Stromal cell of bone marrow (primary cell): ENCODE measurements at regions not wholly inside any gene's neighbourhood (a gene's known extent, or its start where the extent isn't known, plus 50 kb on each side); places are given as distances from the start of the nearest gene placed in this dataset.
"Not testable (repeated sequence)": the region's sequence is repeated elsewhere in the genome, so short reads cannot be mapped to it uniquely, and the experiment has no call there.

Experiments used
- DNase-seq: peaks from one replicate; pipeline ENCODE4 v3.0.0-alpha.2; 2012; ENCODE audit warnings: low read depth

DNA sequence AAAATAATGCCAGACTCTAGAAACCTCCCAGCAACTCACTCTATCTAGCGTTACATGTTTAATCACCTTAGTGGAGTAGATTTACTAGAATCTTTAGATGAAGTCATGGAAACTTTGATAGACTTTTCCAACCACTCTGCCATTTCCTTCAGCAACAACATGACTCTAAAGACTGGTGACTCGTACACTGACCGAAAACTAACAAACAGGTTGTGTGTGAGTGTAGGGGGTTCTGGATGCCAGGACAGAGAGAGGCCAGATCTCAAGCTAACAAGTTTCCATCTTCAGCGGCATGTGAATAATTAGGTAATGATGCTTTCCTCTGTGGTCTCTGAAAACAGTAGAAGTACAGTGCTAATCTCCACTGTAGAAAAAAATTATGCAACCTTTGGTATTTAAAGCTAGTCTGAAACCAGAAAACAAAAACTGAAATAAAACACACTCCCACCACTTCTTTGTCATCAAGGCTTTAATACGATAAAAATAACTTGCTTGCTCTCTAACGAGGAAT lies 286.4 kb downstream of the PRDM5 start:
- peak; percentile 18 for DNase-seq

DNA sequence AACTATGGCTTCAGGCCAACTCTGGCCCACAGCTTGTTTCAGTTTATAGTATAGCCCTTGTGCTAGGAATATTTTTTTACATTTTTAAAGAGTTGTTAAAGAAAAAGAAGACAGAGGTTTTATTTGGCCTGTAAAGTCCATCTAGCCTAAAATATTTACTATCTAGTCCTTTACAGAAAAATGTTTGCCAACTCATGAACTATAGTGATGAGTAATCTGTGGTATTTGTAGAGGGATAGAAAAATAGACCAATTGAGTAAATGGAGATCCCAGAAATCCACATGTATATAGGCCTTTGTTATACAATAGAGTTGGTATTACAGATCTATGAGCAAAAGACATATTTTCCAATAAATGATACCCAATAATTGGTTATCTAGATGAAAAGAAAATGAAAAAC lies 288.7 kb downstream of the PRDM5 start:
- DNase-seq = no peak

DNA sequence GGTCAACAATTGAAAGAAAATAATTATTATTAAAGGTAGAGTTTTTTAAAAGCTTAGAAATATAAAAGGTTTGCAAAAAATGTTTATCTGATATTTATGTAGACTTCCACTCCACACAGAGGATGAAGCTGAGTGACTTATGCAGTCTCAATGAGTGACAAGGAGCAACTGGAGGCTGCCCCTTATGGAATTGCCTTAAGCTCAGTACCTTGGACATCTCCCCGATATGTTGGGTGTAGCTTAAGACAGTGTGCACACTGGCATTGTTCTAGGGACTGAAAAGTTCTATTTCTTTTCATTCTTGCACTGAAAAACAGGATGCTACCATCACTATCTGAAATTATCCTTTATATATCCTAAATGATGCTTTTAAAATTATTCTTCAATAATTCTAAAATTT lies 292.1 kb downstream of the PRDM5 start:
- no peak for DNase-seq

DNA sequence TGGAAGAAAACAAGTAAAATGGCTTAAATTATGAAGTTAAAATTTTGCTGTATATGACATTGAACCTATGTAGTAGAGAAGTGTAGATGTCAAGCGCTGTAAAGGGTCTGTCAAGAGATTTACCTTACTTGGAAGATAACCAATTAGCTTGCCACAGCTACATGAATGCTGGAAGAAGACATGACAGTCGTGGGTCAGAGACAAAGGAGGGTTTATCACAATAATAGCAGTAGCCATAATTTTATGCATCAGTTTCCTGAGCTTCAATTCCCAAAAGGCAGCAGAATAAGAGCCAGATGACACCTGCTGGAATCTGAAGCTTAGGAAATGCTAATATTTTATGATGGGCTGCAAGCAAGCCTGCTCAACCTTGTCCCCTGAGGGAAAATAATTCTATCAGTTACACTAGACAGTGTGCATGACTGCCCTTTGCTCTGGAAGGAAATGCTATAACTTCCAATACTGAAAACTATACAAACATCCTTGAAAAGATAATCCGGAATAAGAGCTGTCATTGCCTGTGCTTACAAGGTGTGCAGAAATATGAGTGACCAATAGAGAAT lies 292.9 kb downstream of the PRDM5 start:
- DNase-seq = no peak

DNA sequence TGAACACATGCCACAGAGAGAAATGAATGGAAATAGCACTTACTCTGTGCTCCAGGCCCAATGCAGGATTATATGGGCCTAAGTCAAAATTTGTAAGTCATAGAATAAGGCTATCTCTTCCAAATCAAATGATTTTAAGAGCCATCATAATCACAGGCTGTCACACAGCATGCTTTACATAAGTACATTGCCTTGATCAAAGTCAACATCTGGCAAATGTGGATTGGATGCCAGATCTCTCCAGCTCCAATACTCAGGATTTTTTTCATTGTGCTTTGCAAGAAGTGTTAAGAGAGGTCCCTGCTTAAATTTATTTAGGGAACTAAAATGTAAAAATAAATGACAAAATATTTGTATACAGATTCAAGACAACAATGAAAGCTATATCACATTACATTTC lies 299.9 kb downstream of the PRDM5 start:
- no peak for DNase-seq

DNA sequence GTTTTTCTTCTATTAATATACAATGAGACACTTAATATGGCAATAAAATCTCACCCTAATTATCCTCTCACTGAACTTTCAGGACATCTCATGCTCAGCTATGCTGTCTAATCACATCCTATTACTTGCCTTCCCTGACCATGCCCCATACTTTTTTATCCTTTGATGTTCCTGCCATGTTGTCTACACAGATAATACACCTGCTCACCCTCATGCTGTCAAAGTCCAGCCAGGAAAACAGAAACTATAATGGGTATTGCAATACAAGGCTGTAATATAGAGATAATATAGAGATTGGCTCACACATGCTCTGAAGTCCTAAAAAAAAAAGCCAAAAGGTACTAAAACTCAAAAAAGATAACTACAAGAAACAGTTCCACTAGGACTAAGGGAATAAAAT lies 305.4 kb downstream of the PRDM5 start:
- no peak for DNase-seq

DNA sequence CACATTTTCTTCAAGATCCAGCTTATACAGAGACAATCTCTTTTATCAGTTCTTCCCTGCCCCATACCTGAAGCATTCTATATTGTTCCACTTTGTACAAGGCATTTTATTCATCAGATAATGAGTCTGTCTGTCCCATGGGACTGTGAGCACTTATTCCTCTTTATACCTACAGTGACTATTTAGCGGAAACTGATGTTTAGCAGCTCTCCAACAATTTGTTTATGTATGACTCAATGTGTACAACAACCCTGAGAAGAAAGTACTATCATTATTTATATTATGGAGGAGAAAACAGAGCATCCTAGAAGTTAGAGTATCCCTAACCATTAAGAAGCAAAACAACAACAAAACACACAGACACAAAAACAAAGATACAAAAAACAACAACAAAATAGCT lies 306.5 kb downstream of the PRDM5 start:
- DNase-seq = no peak

DNA sequence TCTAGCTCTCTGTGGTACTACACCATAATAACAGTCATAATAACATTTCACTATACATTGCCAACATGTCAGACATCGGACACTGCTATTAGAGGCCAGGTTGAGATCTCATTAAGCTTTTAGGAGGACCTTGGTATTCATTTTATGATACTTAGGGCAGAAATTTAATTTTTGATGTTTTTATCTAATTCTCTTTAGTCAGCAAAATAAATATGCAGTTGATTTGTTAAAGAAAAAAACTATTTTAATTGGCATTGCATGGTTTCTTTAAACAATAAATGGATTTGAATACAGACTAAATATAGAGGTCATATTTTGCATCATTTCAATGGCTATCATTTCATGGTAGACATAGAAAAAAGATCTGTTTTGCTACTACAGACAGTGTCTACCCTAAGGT lies 308.7 kb downstream of the PRDM5 start:
- no peak for DNase-seq

DNA sequence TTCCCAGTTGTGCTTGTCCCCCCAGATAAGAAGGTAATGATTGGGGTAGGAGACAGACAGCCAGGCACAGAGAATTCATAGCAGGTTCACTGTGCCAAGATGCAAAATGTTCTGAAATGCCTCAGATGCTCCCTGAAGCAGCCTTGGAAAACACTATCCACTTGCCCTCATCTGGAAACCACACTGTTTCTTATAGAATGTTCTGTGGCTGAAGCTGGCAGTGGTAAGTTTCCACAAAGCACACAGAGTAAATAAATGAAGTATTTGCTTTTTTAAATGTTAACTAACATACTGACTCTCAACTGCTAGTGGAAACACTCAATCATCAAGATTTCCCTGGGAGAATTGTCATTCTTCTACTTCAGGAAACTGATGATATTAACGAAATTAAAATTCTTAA lies 311.4 kb downstream of the PRDM5 start:
- DNase-seq = peak; percentile 20

DNA sequence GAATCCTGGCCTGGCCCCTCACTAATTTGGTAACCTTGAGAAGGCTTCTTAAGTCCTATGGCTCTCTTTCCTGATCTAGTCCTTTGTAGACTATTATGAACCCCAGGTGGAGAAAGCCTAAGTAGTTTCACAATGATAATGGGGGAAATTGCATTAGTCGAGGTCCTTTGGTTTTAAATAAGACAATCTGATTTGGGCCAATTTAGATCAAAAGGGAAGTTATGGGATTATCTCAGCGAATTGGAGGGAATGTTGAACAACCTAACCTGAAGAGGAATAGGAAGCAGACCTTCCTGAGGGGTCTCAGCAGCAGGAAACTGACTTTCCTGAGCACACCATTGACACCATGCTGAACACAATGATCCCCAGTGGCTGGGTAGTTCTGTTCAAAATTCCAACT lies 331.5 kb downstream of the PRDM5 start:
- DNase-seq = no peak

DNA sequence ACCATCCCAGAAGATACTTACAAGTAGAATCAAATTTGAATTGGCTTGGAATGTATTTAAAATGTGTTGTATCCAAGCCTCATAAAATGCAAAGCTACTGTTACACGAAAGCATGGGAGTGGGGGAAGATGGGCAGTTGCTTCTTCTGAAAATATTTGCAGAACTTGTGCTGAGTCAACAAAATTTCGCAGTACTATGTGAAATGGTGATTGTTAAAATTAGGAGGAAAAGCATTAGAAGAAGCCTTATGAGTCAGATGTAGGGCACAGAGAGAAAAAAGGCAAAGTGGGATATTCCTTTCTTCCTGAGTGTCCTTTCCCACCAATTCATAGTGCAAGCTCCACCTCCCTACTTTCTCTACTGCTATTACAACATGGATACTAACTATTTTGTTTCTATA lies 332.7 kb downstream of the PRDM5 start:
- no peak for DNase-seq

DNA sequence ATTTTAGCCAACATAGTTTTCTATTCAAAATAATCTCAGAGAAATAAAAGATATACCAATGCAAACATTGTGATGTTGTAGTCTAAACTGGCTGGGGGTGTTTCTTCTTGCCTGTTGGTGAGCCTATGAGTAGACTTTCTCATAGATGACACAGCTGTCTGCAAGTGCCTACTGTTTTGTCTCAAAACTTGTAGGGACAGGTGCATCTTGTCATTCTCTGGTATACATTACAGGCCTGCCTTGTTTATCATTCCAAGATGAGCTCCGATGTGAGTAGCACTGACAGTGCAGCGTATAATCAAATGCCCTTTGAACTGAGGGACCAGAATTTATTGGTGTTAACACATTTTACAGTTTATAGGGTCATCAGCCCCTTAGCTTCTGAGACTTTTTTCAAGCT lies 353.8 kb downstream of the PRDM5 start:
- no peak for DNase-seq

DNA sequence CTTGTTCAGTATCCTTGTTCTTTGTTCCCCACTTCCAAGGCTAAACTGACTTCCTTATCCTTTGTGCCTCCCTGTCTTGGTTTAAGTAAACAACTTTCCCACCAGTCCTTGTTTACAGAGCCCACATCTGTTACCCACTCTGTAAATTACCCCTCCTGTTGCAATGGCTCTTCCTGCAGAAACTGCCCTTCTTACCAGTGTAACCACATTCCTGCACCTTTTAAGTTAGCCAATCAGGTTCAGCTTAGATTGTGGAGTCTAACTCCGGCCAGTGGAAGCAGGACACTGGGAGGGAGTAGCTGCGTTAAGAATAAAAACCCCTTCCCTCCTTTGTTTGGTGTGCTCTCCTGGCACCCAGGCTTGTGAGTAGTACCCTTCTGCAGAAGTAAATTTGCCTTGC lies 360.9 kb downstream of the PRDM5 start:
- DNase-seq = no peak

DNA sequence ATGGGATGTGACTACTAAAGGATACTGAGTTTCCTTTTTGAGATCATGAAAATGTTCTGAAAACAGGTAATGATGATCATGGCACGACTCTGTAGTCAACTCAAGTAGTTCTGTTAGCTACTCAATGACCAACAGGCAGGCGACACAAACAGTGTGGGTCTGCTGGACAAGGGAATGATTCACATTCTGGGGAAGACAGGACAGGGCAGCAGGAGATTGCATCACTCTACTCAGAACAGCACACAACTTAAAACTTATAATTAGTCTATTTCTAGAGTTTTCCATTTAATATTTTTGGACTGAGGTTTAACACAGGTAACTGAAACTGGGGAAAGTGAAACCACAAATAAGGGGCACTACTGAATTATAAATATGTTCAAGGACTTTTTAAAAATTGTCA lies 365.2 kb downstream of the PRDM5 start:
- DNase-seq = peak; percentile 21

DNA sequence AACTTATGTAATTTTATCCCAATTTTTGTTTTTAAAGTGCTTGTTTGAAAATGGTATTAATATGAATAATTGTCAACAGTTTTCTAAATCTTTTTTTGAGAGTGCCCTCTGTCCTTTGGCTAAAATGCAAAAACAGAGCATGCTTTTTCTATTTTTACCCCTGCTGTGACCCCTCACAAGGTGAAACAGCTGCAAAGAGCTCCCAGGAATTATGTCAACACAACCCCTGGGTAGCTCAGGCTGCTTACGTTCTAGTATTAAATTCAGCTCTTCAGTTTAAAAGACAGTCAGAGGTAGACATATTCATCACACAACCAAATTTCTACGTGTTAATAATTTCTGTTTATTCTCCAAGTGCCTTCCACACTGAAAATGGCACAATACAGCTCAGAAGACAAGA lies 367.5 kb downstream of the PRDM5 start:
- no peak for DNase-seq

DNA sequence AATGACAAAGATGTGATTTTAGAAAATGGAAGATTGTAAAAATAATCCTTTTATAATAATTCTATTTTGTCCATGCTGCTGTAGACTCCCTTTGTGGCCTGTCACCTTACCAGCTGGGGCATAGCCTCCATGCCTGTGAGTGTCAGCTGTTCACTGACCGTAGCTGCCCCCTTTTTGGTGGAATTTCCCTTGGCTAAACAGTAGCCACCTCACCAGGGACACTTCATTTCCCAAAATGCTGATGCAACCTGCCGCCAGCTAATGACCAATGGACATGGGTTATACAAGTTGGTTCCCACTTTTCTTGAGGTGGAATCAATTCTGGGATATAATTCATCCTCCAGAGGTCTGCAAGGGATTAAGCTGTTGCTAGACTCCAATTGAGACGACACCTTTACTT lies 368.4 kb downstream of the PRDM5 start:
- DNase-seq = no peak

DNA sequence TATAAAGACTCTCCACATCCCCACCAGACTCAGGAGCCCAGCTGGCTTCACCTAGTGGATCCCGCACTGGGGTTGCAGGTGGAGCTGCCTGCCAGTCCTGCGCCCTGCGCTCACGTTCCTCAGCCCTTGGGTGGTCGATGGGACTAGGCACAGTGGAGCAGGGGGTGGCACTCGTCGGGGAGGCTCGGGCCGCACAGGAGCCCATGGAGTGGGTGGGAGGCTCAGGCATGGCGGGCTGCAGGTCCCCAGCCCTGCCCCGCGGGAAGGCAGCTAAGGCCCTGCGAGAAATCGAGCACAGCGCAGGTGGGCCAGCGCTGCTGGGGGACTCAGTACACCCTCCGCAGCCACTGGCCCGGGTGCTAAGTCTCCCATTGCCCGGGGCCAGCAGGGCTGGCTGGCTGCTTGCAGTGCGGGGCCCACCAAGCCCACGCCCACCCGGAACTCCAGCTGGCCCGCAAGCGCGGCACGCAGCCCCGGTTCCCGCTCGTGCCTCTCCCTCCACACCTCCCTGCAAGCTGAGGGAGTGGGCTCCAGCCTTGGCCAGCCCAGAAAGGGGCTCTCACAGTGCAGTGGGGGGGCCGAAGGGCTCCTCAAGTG lies 371.8 kb downstream of the PRDM5 start:
- not testable (repeated sequence) for DNase-seq

DNA sequence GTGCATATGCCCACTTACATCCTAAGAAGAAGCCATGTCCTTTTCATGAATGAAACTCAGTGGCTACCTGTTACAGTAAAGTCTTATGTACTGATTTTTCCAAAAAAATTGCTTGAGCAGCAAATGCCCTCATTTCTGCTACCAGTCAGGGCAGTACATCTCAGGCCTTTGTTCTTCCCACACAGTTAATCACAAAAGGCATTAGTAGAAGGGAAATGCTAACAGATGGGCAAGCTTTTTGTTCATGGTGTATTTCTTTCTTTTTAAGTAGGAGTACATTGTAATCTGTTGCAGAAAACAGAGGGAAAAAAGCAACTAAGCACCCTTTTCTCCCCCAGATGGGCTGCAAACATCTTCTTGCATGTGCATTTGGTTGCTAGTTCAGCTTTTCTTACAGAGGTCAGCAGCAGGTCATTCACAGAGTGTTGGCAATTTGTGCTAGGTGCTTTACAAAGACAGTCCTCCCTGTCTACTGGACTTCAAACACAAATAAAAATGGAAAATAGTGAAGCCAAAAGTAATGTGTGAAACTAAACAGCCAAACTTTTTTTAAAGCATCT lies 373.4 kb downstream of the PRDM5 start:
- DNase-seq = no peak

DNA sequence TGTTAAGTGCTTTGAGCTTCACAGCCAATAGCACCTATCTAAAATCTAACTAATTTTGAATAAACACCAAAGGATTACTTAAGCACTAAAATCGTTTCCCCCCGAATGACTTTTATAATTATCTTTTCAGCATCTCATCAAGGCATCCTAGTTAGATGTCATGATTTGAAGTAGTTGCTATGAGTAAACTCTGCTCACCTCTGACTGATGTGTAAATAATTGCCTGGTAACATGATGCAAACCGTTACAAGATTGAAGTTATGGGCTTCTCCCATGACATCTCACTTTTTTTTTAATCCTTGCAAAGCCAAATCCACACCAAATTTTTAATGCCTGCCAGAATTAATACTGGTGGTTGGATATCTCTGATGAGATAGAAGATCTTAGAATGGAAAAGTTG lies 377.1 kb downstream of the PRDM5 start:
- DNase-seq = no peak

DNA sequence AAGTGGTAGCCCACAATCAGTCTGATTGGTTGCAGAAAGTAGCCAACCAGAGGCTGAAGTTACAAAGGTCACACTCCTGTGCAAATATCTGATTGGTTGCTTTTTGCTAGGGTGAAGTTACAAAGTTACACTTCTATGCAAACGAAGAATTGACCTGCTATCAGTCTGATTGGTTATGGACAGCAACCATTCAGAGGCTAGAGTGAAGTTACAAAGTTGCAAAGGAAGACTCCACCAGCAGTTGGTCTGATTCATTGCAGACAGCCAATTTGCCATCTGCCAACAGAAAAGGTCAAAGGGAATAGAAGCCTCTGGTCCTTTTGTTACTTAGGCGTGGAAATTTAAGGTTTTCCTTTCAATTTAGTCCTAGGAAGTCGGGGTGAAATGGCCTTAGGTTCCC lies 377.7 kb downstream of the PRDM5 start:
- no peak for DNase-seq

DNA sequence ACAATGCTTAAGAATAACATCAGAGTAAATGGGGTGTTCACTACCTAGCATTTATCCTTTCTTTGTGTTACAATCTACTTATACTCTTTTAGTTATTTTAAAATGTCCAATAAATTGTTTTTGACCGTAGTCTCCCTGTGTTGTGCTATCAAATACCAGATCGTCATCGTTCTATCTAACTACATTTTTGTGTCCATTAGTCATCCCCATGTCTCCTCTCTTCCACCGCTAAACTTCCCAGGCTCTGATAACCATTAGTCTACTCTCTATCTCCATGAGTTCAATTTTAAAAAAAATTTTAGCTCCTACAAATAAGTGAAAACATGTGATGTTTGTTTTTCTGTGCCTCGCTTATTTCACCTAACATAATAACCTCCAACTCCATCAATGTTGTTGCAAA lies 381.9 kb downstream of the PRDM5 start:
- DNase-seq = no peak

DNA sequence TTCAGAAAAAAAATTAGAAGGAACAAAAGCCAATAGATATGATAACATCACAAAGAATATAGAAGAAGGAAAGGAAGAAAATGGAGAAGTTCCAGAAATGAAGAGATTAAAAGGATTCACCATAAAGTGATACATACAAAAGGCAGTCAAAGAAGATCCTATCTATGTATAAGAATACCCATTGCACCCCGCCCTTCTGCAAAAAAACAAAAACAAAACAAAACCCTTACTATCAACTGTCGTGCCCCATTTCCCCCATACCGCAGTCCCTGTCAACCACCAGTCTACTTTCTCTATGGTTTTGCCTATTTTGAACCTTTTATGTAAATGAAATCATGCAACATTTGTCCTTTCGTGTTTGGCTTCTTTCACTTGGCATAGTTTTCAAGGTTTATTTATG lies 385.6 kb downstream of the PRDM5 start:
- no peak for DNase-seq

DNA sequence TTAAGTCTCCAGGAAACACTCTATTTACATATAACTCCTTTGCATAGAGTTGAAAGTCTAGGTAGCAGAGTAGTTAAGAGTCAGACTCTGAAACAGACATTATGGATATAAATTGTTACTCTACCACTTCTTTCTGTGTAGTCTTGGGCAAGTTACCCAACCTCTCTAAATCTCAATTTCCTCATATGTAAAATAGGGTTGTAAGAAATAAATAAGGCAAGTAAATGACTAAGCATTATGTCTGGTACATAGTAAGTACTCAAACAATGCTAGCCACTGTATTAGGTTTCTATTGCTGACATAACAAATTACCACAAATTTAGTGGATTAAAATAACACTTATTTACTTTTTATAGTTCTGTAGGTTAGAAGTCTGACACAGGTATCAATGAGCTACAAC lies 394.1 kb downstream of the PRDM5 start:
- no peak for DNase-seq

DNA sequence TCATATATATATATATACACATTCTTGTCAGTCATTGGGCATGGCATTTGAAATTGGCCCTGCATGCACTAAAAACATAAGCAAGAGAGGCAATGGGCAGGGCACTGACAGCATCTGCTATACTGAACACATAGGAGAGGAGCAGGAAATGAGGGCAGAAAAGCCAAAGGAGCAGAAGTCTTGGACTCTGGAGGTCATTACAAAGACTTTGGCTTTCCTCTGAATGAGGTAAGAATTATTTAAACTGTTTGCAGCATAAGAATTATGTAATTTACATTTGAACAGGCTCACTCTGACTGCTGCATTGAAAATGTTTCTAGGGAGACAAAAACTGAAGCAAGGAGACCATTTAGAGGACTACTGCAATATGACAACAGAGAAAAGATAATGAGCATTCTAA lies 396.5 kb downstream of the PRDM5 start:
- no peak for DNase-seq
